GM18499 (cell line): ENCODE measurements at regions not wholly inside any gene's neighbourhood (a gene's known extent, or its start where the extent isn't known, plus 50 kb on each side); places are given as distances from the start of the nearest gene placed in this dataset.

Experiments
- ATAC-seq: cut with Tn5 transposase; IDR thresholded peaks from one replicate; pipeline ENCODE4 v1.9.1; 2021; ENCODE audit warnings: moderate number of reproducible peaks; ENCODE audit not compliant: insufficient read depth, unreplicated experiment

GRCh38 chr2:128809259-128809636 lies 490.6 kb upstream of the HS6ST1 start:
- ATAC-seq: no peak

GRCh38 chr2:128809880-128810279 lies 491.2 kb upstream of the HS6ST1 start:
- ATAC-seq: no peak

GRCh38 chr2:128812183-128812940 lies 493.7 kb upstream of the HS6ST1 start:
- no peak for ATAC-seq

- no peak for ATAC-seq
These were observed 494.8 kb upstream of the HS6ST1 start for GRCh38 chr2:128813352-128814034.

GRCh38 chr2:128815248-128815647 lies 496.6 kb upstream of the HS6ST1 start:
- ATAC-seq: no peak

GRCh38 chr2:128817171-128817570 lies 498.5 kb upstream of the HS6ST1 start:
- ATAC-seq: no peak

- no peak for ATAC-seq
These were observed 499.1 kb upstream of the HS6ST1 start for GRCh38 chr2:128817813-128818212.

GRCh38 chr2:128818248-128818647 lies 499.6 kb upstream of the HS6ST1 start:
- ATAC-seq: no peak

- ATAC-seq: no peak
These were observed 500.2 kb upstream of the HS6ST1 start for GRCh38 chr2:128818704-128819491.

GRCh38 chr2:128820452-128820851 lies 501.8 kb upstream of the HS6ST1 start:
- ATAC-seq: no peak

- no peak for ATAC-seq
These were observed 502.3 kb upstream of the HS6ST1 start for GRCh38 chr2:128821010-128821409.

- no peak for ATAC-seq
These were observed 514.4 kb upstream of the HS6ST1 start for GRCh38 chr2:128832946-128833663.

GRCh38 chr2:128833664-128834027 lies 515.0 kb upstream of the HS6ST1 start:
- ATAC-seq: no peak

GRCh38 chr2:128834207-128834879 lies 515.7 kb upstream of the HS6ST1 start:
- ATAC-seq: no peak

- no peak for ATAC-seq
These were observed 516.2 kb upstream of the HS6ST1 start for GRCh38 chr2:128834880-128835252.

GRCh38 chr2:128835342-128835855 lies 516.7 kb upstream of the HS6ST1 start:
- no peak for ATAC-seq

GRCh38 chr2:128835974-128836373 lies 517.3 kb upstream of the HS6ST1 start:
- ATAC-seq: no peak

- ATAC-seq: no peak
These were observed 518.0 kb upstream of the HS6ST1 start for GRCh38 chr2:128836559-128837100.

- no peak for ATAC-seq
These were observed 519.6 kb upstream of the HS6ST1 start for GRCh38 chr2:128838244-128838643.

- ATAC-seq: no peak
These were observed 523.1 kb upstream of the HS6ST1 start for GRCh38 chr2:128841803-128842202.
